ENCODE measurements at regions not wholly inside any gene's neighbourhood (a gene's known extent, or its start where the extent isn't known, plus 50 kb on each side); places are given as distances from the start of the nearest gene placed in this dataset.

DNA sequence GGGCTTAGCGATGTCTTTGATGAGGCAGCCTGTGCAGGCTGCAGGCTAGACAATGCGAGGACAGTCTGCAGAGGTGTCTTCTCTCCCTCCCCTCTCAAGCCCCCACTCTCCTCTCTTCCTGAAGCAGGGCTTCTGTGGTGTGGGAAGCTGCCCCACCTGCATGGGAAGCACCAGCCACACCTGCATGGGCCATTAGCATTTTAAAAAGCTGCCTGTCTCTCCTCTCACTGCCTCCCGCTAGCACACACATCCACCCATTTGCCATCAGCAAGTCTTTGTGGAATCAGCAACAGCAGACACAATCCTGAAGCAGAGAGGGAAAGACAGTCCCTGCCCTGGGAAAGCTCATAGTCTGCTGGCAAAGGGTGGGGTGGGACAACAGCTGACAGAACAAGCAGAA, 53.1 kb downstream of the NAV1 start:
- H3K4me3 ChIP-seq (replicated peaks; ENCODE audit: insufficient read depth, low read length) = no peak overlapping the region
- no peak for DNase-seq (ENCODE audit: low read depth in 1 of 2, low spot score in 1 of 2)

DNA sequence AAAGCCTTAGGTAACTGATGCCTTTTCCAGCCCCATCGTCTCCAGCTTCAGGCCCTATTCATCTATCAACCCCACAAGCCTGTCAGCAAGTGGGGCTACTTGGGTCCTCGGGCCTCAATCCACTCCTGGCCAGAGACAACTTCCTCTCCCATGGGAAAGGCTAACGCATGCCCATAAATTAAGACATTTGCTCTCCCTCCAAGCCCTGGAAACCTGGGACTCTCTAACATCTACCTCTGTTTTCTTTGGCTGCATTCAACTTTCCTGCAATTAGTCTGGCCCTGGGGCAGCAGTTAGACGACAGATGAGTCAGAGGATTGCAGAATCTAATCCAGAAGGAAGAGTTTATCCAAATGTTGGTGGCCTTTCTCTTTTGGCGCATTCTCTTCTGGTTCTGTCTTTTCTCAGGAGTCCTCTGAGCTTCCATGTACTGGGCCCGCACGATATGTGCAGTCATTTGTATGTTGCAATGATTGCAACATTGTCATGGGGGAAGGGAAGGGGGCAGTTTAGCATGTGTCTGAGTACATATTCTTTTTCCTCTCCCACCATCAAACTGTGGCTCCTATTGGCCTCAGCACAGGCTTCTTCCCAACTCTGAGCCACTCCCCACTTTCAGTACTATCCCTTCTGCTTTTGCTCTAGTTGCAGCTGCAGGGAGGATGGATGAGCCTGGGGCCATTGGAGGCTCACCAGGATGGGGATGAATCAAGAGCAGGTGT, 54.4 kb downstream of the NAV1 start:
- no peak for TF ChIP-seq POLR2AphosphoS5 (IDR thresholded peaks at IDR 0.05; ENCODE audit: low read depth)
- Histone ChIP-seq H3K4me3 (replicated peaks; ENCODE audit: insufficient read depth, low read length) (no peak overlapping the region), H3K27me3 (ENCODE audit: insufficient read depth, poor library complexity, severe bottlenecking) (no peaks in the 10 kb centered on the region), H3K27ac (replicated peaks) (no peak overlapping the region)
- DNase-seq (ENCODE audit: low read depth in 1 of 2, low spot score in 1 of 2) = peak; percentile 61 to 86

More for the DNA sequence above, 53.1 kb downstream of the NAV1 start:
- peaks cover 3% of the 10 kb centered on the region for H3K27me3 ChIP-seq (ENCODE audit: insufficient read depth, poor library complexity, severe bottlenecking)
- TF ChIP-seq GABPA (IDR thresholded peaks at IDR 0.05; ENCODE audit: low read depth) (no peak), REST (IDR thresholded peaks at IDR 0.05; ENCODE audit: insufficient replicate concordance, low read depth) (no peak), POLR2AphosphoS5 (IDR thresholded peaks at IDR 0.05; ENCODE audit: low read depth) (no peak), CTCF (IDR thresholded peaks at IDR 0.05; ENCODE audit: insufficient read depth, low read length) (no peak), SPI1 (IDR thresholded peaks at IDR 0.05; ENCODE audit: borderline replicate concordance, low read depth) (no peak)
- no peak overlapping the region for H3K27ac ChIP-seq (replicated peaks)

- Histone ChIP-seq H3K27ac (replicated peaks) (no peak overlapping the region), H3K4me3 (replicated peaks; ENCODE audit: insufficient read depth, low read length) (no peak overlapping the region), H3K27me3 (ENCODE audit: insufficient read depth, poor library complexity, severe bottlenecking) (no peaks in the 10 kb centered on the region)
- TF ChIP-seq GABPA (IDR thresholded peaks at IDR 0.05; ENCODE audit: low read depth) (no peak), REST (IDR thresholded peaks at IDR 0.05; ENCODE audit: insufficient replicate concordance, low read depth) (peak; percentile 96)
- DNase-seq (ENCODE audit: low read depth in 1 of 2, low spot score in 1 of 2) = no peak
These were observed 55.8 kb downstream of the NAV1 start for GRCh38 chr1:201594575-201595245.

DNA sequence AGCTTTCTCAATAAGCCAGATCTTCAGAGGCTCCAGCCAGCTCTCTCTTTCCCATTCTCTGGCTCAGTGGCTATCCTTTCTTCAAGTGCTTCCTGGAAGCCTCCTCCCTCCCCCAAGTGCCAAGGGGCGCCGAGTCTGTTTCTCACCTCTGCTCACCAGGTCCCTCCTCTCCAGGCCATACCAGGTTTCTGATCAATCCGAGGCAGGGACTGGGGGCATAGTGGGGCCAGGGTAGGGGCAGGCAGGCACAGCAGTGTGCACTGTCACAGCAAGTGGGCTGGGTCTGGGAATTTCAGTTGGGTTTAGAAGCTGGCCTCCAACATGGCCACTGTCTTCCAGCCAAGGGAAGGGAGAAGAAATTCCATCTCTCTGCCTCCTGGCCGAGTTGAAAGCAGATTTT, 56.5 kb downstream of the NAV1 start:
- TF ChIP-seq GABPA (IDR thresholded peaks at IDR 0.05; ENCODE audit: low read depth) = no peak
- no peak for TF ChIP-seq REST (IDR thresholded peaks at IDR 0.05; ENCODE audit: insufficient replicate concordance, low read depth)
- TF ChIP-seq CTCF (IDR thresholded peaks at IDR 0.05; ENCODE audit: insufficient read depth, low read length) = no peak
- no peak for TF ChIP-seq POLR2AphosphoS5 (IDR thresholded peaks at IDR 0.05; ENCODE audit: low read depth)
- TF ChIP-seq SPI1 (IDR thresholded peaks at IDR 0.05; ENCODE audit: borderline replicate concordance, low read depth) = no peak
- no peak overlapping the region for H3K4me3 ChIP-seq (replicated peaks; ENCODE audit: insufficient read depth, low read length)
- H3K27ac ChIP-seq (replicated peaks) = no peak overlapping the region
- DNase-seq (ENCODE audit: low read depth in 1 of 2, low spot score in 1 of 2) = no peak
- no peaks in the 10 kb centered on the region for H3K27me3 ChIP-seq (ENCODE audit: insufficient read depth, poor library complexity, severe bottlenecking)

Data from HL-60 (cell line).